ENCODE measurements at regions not wholly inside any gene's neighbourhood (a gene's known extent, or its start where the extent isn't known, plus 50 kb on each side); places are given as distances from the start of the nearest gene placed in this dataset.
"Not testable (repeated sequence)": the region's sequence is repeated elsewhere in the genome, so short reads cannot be mapped to it uniquely, and the experiment has no call there.

DNA sequence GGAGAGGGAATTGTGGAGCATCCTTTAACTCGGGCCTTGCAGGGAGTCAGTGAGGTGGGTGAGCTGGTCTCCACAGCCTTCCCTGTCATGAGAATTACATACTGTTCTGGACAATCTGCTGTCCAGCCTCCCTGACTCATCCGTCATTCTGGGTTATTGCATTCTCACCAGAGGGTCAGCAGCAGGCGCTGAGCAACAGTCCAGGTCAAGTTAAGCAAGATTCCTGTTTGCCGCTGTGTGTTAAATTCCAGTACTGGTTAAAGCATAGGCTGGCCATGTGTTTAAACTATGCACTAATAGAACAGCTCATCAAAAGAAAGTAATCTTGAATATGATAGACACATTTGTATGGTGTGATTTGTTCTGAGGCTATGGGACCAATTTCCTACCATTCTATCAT, 167.1 kb upstream of the LRRC61 start:
- H3K4me1 ChIP-seq; H3K27ac ChIP-seq; H3K4me3 ChIP-seq; H3K27me3 ChIP-seq; H3K9me3 ChIP-seq; intact Hi-C loops (cut with DNase I); H3K36me3 ChIP-seq; DNase-seq; ATAC-seq: not testable (repeated sequence)
- 75 to 86% (median 83%) methylated on average over 2 to 4 of the region's 4 CpGs for WGBS, 4 donors

DNA sequence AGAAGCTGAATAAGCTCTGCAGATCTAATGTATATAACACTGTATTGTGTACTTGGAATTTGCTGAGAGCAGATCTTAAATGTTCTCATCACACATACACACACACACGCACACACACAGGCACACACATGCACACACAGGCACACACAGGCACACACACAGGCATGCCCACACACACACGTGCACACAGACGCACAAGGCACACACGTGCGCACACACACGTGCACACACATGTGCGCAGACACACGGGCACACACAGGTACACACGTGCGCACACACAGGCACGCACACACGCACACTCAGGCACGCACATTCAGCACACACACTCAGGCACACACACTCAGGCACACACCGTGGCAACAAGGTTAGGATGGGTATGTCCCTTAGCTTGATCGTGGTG, 164.5 kb upstream of the LRRC61 start:
- H3K4me1 ChIP-seq; H3K4me3 ChIP-seq; H3K9me3 ChIP-seq; H3K27ac ChIP-seq; DNase-seq; intact Hi-C loops (cut with DNase I); H3K36me3 ChIP-seq; H3K27me3 ChIP-seq: not testable (repeated sequence)
- peak in 1 of 4 donors; percentile 22 for ATAC-seq
- 78 to 92% (median 87%) methylated on average over 14 to 15 of the region's 15 CpGs for WGBS, 4 donors

DNA sequence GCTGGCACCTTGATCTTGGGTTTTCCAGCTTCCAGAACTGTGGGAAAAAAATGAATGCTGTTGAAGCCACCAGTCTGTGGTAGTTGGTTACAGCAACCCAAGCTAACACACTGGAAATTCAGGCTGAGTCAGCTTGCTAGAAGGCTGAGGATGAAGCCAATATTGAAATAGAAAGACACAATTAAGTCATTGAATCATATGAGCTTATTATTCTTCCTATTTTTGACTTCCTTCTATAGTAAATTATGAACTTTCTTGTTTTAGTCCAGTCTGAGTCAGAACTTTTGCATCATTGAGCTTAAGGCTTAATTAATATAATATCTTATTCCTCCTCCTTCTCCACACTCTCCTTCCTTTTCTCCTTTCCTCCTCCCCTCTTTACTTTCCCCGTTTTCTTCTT, 153.6 kb upstream of the LRRC61 start:
- H3K27ac ChIP-seq; H3K9me3 ChIP-seq; H3K4me1 ChIP-seq; H3K36me3 ChIP-seq; H3K27me3 ChIP-seq; H3K4me3 ChIP-seq; intact Hi-C loops (cut with DNase I); DNase-seq; ATAC-seq: not testable (repeated sequence)
- 67 to 77% (median 68%) methylated on average over 1 of the region's 1 CpG for WGBS, 4 donors

GRCh38 chr7:150169943-150170490, 153.1 kb upstream of the LRRC61 start:
- H3K9me3 ChIP-seq; DNase-seq; H3K27me3 ChIP-seq; H3K36me3 ChIP-seq; H3K4me3 ChIP-seq; H3K27ac ChIP-seq; ATAC-seq; intact Hi-C loops (cut with DNase I); H3K4me1 ChIP-seq: not testable (repeated sequence)
- 54 to 88% (median 69%) methylated on average over 2 to 3 of the region's 4 CpGs for WGBS, 4 donors

DNA sequence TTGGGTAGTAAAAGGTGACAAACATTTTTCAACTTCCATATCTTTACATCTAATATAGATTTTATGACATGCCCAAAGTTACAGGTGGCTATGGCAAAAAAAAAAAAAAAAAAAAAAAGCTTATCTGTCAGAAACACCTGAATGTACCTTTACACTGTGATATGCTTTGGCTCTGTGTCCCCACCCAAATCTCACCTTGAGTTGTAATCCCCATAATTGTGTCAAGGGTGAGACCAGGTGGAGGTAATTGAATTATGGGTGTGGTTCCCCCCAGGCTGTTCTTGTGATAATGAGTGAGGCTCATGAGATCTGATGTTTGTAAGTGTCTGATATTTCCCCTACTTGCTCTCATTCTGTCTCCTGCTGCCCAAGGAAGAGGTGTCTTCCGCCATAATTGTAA, 139.6 kb upstream of the LRRC61 start:
- 85 to 100% (median 92%) methylated on average over 1 of the region's 1 CpG for WGBS, 4 donors
- H3K4me1 ChIP-seq; H3K36me3 ChIP-seq; intact Hi-C loops (cut with DNase I); H3K9me3 ChIP-seq; H3K27ac ChIP-seq; H3K27me3 ChIP-seq; ATAC-seq; DNase-seq; H3K4me3 ChIP-seq: not testable (repeated sequence)

GRCh38 chr7:150189963-150190362, 133.2 kb upstream of the LRRC61 start:
- DNase-seq; intact Hi-C loops (cut with DNase I); H3K27ac ChIP-seq; ATAC-seq; H3K4me3 ChIP-seq; H3K27me3 ChIP-seq; H3K36me3 ChIP-seq; H3K9me3 ChIP-seq; H3K4me1 ChIP-seq: not testable (repeated sequence)
- 34 to 59% (median 54%) methylated on average over 1 of the region's 1 CpG for WGBS, 4 donors

GRCh38 chr7:150192541-150192940, 130.6 kb upstream of the LRRC61 start:
- WGBS, 4 donors = 69 to 77% (median 73%) methylated on average over 4 of the region's 4 CpGs
- H3K36me3 ChIP-seq; H3K4me1 ChIP-seq; H3K27ac ChIP-seq; H3K4me3 ChIP-seq; H3K9me3 ChIP-seq; DNase-seq; ATAC-seq; intact Hi-C loops (cut with DNase I); H3K27me3 ChIP-seq: not testable (repeated sequence)

DNA sequence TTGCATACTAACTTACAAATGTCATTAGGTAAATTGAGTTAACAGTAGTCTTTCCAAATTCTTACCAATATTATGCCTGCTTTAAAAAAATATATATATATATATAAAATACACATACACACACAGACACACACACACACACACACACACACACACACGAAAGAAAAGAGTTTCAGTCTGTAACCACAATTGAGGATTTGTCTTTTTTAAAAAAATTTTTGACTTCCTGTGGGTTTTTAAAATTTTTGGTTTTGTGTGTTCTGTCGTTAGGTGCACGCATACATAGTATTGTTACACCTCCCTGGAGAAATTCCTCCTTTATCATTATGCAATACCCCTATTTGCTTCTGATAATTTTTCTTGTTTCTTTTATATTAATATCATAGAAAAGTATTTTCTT, 129.3 kb upstream of the LRRC61 start:
- H3K4me1 ChIP-seq; ATAC-seq; intact Hi-C loops (cut with DNase I); H3K27me3 ChIP-seq; H3K4me3 ChIP-seq; DNase-seq; H3K36me3 ChIP-seq; H3K9me3 ChIP-seq; H3K27ac ChIP-seq: not testable (repeated sequence)
- WGBS, 4 donors = 73 to 77% (median 75%) methylated on average over 3 of the region's 3 CpGs
